Spleen (tissue), 7 donors: ENCODE measurements at regions not wholly inside any gene's neighbourhood (a gene's known extent, or its start where the extent isn't known, plus 50 kb on each side); places are given as distances from the start of the nearest gene placed in this dataset.

Experiments
- POLR2A ChIP-seq, 3 donors: fragments of 450-650 bp; IDR thresholded peaks; one replicate each; pipeline ENCODE4 v1.5.1; 2017; ENCODE audit warnings: antibody characterized with exemption in 3 of 3, mild to moderate bottlenecking in 1 of 3
- POLR2AphosphoS5 ChIP-seq, 3 donors: sonication (generic); formaldehyde crosslinking; IDR thresholded peaks; one replicate each; pipeline ENCODE4 v1.5.1; 2017; ENCODE audit warnings: antibody characterized with exemption in 3 of 3
- TF ChIP-seq, protein P1 (sequence below), 11 experiments: fragments of 200-600 bp in 7 of 11; fragments of 450-650 bp in 4 of 11; sonication (generic) in 4 of 11; IDR thresholded peaks in 8 of 11; conservative IDR thresholded peaks in 3 of 11; 1 replicate in 7 of 11; 2 replicates in 4 of 11; pipeline versions ENCODE4 v1.4.0 to v1.8.0; 2016 to 2021; ENCODE audit warnings: antibody characterized with exemption in 11 of 11, inconsistent platforms in 4 of 11, mild to moderate bottlenecking in 1 of 11
- donor health status: DM: no; HTN: no; CAD: no; lungs with moderate emphysema.
- donor health status: DM: no; HTN: no; CAD: no.
- donor health status: DM: no; HTN: no; CAD: no.

DNA sequence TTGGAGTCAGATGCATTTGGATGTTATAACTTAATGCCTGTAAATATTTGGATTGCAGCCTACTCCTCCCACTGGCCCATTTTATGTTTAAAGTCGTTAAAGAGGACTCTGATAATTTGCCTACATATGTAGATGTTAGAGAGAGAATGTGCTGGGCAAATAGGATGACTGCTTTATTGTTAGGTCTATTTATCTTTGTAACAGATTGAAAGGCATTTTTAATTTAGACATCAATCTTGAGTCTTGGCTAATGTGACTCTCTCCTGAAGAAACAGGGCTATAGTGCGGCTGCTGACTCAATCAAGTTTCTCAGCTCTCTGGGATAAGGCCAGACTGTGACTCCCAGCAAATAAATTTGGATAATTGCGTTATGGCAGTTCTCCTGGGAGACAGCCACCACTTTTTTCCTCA lies 1101.4 kb downstream of the CBLN2 start:
- TF ChIP-seq, protein P1, sequence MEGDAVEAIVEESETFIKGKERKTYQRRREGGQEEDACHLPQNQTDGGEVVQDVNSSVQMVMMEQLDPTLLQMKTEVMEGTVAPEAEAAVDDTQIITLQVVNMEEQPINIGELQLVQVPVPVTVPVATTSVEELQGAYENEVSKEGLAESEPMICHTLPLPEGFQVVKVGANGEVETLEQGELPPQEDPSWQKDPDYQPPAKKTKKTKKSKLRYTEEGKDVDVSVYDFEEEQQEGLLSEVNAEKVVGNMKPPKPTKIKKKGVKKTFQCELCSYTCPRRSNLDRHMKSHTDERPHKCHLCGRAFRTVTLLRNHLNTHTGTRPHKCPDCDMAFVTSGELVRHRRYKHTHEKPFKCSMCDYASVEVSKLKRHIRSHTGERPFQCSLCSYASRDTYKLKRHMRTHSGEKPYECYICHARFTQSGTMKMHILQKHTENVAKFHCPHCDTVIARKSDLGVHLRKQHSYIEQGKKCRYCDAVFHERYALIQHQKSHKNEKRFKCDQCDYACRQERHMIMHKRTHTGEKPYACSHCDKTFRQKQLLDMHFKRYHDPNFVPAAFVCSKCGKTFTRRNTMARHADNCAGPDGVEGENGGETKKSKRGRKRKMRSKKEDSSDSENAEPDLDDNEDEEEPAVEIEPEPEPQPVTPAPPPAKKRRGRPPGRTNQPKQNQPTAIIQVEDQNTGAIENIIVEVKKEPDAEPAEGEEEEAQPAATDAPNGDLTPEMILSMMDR (IDR thresholded peaks at IDR 0.05 in 8 of 11, conservative IDR thresholded peaks at IDR 0.05 in 3 of 11) = no peak
- TF ChIP-seq POLR2A (IDR thresholded peaks at IDR 0.05) (no peak), POLR2AphosphoS5 (IDR thresholded peaks at IDR 0.05) (no peak)
